ENCODE measurements at regions not wholly inside any gene's neighbourhood (a gene's known extent, or its start where the extent isn't known, plus 50 kb on each side); places are given as distances from the start of the nearest gene placed in this dataset.

- TF ChIP-seq CTCF (IDR thresholded peaks at IDR 0.05) (no peak), ZFX (IDR thresholded peaks at IDR 0.05; ENCODE audit: borderline replicate concordance) (no peak)
Observed at GRCh38 chr1:94723463-94723862, 96.7 kb upstream of the SLC44A3 start.

Measured in 22Rv1 (cell line).